ENCODE measurements at regions not wholly inside any gene's neighbourhood (a gene's known extent, or its start where the extent isn't known, plus 50 kb on each side); places are given as distances from the start of the nearest gene placed in this dataset.

GRCh38 chr9:82082563-82082962 is 94.0 kb downstream of the SPATA31D1 start (continued):
- TF ChIP-seq ZNF589 (CRISPR knock-in tag; IDR thresholded peaks at IDR 0.05; ENCODE audit: low read depth), result no peak
- no peak for TF ChIP-seq FOXA3 (CRISPR knock-in tag; conservative IDR thresholded peaks at IDR 0.05 in 1 of 2, IDR thresholded peaks at IDR 0.05 in 1 of 2)
- no peak for TF ChIP-seq RB1 (IDR thresholded peaks at IDR 0.05; ENCODE audit: low read depth)
- TF ChIP-seq NCOR1 (IDR thresholded peaks at IDR 0.05), result no peak
- no peak for TF ChIP-seq CBX2 (IDR thresholded peaks at IDR 0.05; ENCODE audit: insufficient read depth, low read length, poor library complexity, severe bottlenecking)
- TF ChIP-seq UBTF (IDR thresholded peaks at IDR 0.05; ENCODE audit: borderline replicate concordance in 1 of 2, low read depth in 2 of 2, low read length in 2 of 2), result no peak
- TF ChIP-seq FOS (IDR thresholded peaks at IDR 0.05; ENCODE audit: extremely low read depth, insufficient read length), result no peak
- TF ChIP-seq NR2C2 (CRISPR knock-in tag; IDR thresholded peaks at IDR 0.05), result no peak
- no peak for TF ChIP-seq NR2C2 (tag; IDR thresholded peaks at IDR 0.05)
- no peak for TF ChIP-seq RBM17 (IDR thresholded peaks at IDR 0.05; ENCODE audit: borderline replicate concordance, low read depth, low read length)
- TF ChIP-seq RCOR1 (IDR thresholded peaks at IDR 0.05; ENCODE audit: borderline replicate concordance in 1 of 2, low read depth in 2 of 2, low read length in 2 of 2), result no peak
- TF ChIP-seq ZBTB1 (CRISPR knock-in tag; IDR thresholded peaks at IDR 0.05; ENCODE audit: borderline replicate concordance, low read depth), result no peak
- no peak for TF ChIP-seq BCOR (IDR thresholded peaks at IDR 0.05)
- no peak for TF ChIP-seq KDM5B (IDR thresholded peaks at IDR 0.05; ENCODE audit: insufficient replicate concordance, low read depth, low read length)

Data from K562 (cell line).